ENCODE measurements at regions not wholly inside any gene's neighbourhood (a gene's known extent, or its start where the extent isn't known, plus 50 kb on each side); places are given as distances from the start of the nearest gene placed in this dataset.
"Not testable (repeated sequence)": the region's sequence is repeated elsewhere in the genome, so short reads cannot be mapped to it uniquely, and the experiment has no call there.

DNA sequence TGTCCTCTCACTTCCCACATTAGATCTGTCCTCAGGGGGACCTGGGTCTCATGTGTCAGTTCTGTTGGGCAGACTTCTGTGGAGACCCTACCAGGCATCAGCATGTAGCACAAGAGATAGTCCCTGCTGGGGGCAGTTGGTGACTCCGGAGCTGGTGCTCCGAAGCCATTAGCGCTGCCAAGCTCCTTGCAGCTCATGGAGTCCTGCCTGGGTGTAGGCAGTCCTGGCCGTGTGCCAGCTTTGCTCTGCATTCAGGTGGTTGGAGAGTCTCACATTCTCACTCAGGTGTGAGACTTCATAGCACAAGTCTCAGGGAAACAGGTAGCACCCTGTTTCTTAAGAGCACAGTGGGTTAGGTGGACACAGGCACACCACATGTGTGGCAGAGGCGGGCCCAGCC lies 202.3 kb downstream of the LIPI start:
- not testable (repeated sequence) for TF ChIP-seq CTCF, POLR2A (IDR thresholded peaks at IDR 0.05)

Data from testis (tissue), 2 donors.